GM21737 (cell line): ENCODE measurements at regions not wholly inside any gene's neighbourhood (a gene's known extent, or its start where the extent isn't known, plus 50 kb on each side); places are given as distances from the start of the nearest gene placed in this dataset.

Source experiments
- ATAC-seq: cut with Tn5 transposase; IDR thresholded peaks from one replicate; pipeline ENCODE4 v1.9.1; 2021; ENCODE audit warnings: mild to moderate bottlenecking, moderate library complexity; ENCODE audit not compliant: unreplicated experiment

- ATAC-seq: no peak
Observed at GRCh38 chr4:181150191-181150590, 1093.0 kb upstream of the TENM3 start.

- ATAC-seq: no peak
Observed at GRCh38 chr4:181151856-181152255, 1091.3 kb upstream of the TENM3 start.

- ATAC-seq: no peak
Observed at GRCh38 chr4:181157647-181158046, 1085.6 kb upstream of the TENM3 start.

- ATAC-seq: no peak
Observed at GRCh38 chr4:181158971-181159370, 1084.2 kb upstream of the TENM3 start.

- ATAC-seq: no peak
Observed at GRCh38 chr4:181161669-181162068, 1081.5 kb upstream of the TENM3 start.

GRCh38 chr4:181162266-181162665, 1080.9 kb upstream of the TENM3 start:
- no peak for ATAC-seq

GRCh38 chr4:181162676-181163075, 1080.5 kb upstream of the TENM3 start:
- ATAC-seq: no peak

- ATAC-seq: no peak
Observed at GRCh38 chr4:181166742-181167399, 1076.3 kb upstream of the TENM3 start.

- ATAC-seq: no peak
Observed at GRCh38 chr4:181168011-181168805, 1075.0 kb upstream of the TENM3 start.

GRCh38 chr4:181173046-181173445, 1070.2 kb upstream of the TENM3 start:
- ATAC-seq: no peak

- no peak for ATAC-seq
Observed at GRCh38 chr4:181176306-181176705, 1066.9 kb upstream of the TENM3 start.

- ATAC-seq: no peak
Observed at GRCh38 chr4:181181331-181181730, 1061.9 kb upstream of the TENM3 start.

GRCh38 chr4:181189751-181190150, 1053.5 kb upstream of the TENM3 start:
- no peak for ATAC-seq

- ATAC-seq: no peak
Observed at GRCh38 chr4:181193131-181193930, 1049.9 kb upstream of the TENM3 start.

GRCh38 chr4:181194096-181194495, 1049.1 kb upstream of the TENM3 start:
- ATAC-seq: no peak

GRCh38 chr4:181200076-181200475, 1043.1 kb upstream of the TENM3 start:
- no peak for ATAC-seq

GRCh38 chr4:181202240-181202639, 1041.0 kb upstream of the TENM3 start:
- no peak for ATAC-seq

GRCh38 chr4:181204109-181204508, 1039.1 kb upstream of the TENM3 start:
- no peak for ATAC-seq

- ATAC-seq: no peak
Observed at GRCh38 chr4:181213551-181213950, 1029.7 kb upstream of the TENM3 start.

GRCh38 chr4:181216501-181216900, 1026.7 kb upstream of the TENM3 start:
- ATAC-seq: no peak

GRCh38 chr4:181219783-181220416, 1023.3 kb upstream of the TENM3 start:
- no peak for ATAC-seq
